HG03095 (cell line): ENCODE measurements at regions not wholly inside any gene's neighbourhood (a gene's known extent, or its start where the extent isn't known, plus 50 kb on each side); places are given as distances from the start of the nearest gene placed in this dataset.
"Not testable (repeated sequence)": the region's sequence is repeated elsewhere in the genome, so short reads cannot be mapped to it uniquely, and the experiment has no call there.

Source experiments
- ATAC-seq: cut with Tn5 transposase; IDR thresholded peaks from one replicate; pipeline ENCODE4 v1.9.1; 2021; ENCODE audit warnings: moderate library complexity; ENCODE audit not compliant: unreplicated experiment

GRCh38 chr3:115384381-115384780 is 237.3 kb upstream of the ZBTB20 start:
- ATAC-seq = no peak

DNA sequence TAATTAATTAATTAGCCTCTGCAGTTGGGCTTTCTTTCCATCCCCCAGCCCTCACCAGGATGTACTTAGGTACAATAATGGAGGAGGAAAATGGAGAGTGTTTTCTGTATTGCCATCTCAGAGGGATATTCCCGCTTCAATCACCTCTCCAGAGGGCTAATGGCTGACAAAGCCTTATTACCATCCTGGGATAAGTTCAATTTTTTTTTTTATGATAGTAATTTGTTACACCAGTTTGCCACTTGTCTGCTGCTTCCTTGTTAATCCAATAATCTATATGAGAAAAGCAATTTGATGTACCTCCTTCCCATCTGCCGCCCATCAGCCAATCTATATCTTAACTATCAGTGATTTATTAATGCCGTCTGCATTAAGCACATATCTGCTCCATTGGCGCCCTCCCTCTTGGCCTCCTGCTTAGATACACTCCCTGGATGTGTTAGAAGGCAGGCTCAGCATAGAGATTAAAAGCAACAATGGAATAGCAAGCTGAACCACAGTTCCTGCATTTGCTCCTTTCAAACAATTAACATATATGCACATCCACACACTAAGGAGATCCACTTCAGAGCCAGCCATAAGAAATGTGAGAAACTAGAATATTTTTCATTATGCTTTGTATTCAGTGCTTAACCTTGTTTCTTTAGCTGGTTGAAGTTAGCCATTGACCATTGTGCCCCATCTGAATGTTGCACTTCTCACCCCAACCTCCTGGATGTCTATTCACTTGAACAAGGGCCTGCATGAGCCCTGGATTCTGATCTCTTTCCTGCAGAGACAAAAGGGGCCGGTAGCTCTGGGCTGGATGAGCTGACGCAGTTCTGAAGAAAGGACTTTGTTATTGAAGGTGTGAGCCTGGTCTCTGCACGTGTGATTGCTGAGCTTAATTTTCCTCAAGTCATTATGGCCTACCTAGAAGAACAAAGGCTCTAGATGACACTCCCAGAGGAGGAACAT is 237.3 kb upstream of the GAP43 start:
- no peak for ATAC-seq

GRCh38 chr3:115388166-115388565 is 235.1 kb upstream of the GAP43 start:
- no peak for ATAC-seq

DNA sequence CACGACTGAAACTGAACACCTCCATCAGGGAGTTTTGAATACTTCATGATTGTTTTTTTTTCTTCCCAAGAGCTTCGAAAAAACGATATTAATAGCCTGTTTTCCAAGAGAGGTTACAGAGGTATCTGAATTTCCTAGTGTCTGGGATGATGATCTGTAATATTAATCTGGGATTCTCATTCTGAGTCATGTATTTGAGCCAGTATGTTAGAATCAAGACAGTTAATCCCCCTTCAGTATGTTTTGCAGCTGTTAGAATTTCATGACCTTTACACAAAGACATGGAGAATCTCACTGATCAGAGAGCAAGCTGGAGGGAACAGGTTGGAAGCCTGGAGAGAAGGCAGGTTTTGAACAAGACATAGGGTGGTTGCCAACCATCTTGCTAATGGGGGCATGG is 234.5 kb upstream of the GAP43 start:
- ATAC-seq = no peak

DNA sequence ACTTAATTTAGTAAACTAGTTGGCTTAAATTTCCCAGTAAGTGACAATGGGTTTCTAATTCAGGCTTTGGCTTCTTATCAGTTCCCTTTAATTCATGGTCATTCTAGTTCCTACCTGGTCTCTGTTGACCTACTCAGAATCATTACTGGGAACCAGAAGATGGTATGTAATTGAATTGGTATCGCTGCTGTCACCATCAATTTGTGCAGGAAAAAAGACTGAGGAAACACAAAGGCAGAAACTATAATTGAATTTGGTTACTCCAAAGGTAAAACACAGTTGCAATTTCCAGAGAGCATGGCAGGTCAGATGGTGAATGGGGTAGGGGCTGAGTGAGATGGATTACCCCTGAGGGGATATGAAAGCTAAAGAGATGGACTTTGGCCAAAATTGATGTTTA is 226.5 kb upstream of the GAP43 start:
- no peak for ATAC-seq

- ATAC-seq = no peak
Observed at GRCh38 chr3:115397433-115397832, 225.9 kb upstream of the GAP43 start.

DNA sequence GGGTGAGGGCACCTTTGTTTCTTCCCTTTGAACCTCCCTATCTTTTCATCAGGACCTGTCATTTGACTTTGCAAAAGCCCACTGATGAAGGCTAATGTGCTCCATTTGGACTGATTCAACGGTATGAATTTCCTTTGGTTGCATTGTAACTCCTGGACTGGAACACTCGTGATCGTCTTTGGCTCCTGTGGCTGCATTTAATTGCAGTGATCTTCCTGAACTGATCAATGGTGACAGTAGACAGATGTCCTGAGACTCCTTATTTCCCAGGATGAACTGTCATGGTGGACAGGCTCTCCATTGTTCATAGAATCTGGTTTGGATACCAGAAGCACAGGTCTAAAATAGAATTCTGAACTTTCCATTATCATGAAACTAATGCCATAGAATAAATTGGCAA is 224.8 kb upstream of the GAP43 start:
- no peak for ATAC-seq

- no peak for ATAC-seq
Observed at GRCh38 chr3:115399750-115400149, 223.6 kb upstream of the GAP43 start.

- no peak for ATAC-seq
Observed at GRCh38 chr3:115401298-115401697, 222.0 kb upstream of the GAP43 start.

DNA sequence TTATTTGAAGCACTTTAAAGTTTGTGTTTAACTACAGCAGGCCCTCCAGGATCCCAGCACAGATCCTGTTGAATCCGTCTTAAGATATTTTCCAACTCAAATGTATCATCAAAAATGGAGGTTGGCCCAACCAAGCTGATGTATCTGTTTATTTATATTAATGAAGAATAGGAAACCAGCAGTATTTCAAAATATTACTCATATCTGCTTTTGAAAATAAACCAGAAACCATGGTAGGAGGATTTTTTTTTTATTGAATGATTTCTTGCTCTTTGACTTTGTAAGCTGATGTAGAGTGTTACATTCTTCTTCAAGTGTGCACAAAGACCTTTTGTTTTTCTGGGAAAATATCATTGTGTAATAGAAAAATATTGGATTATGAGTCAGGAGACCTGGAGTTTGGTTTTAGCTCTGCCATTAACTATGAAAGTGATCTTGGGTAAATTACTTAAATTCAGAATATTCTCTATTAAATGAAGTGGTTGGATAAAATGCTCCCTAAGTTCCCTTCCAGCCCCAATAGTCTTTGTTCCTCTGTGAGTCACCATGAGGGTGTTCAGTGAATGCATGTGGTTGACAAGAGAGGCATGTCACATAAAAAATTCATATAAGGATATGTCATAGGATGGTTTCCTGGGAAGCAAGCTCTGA is 221.3 kb upstream of the GAP43 start:
- ATAC-seq = no peak

GRCh38 chr3:115402651-115403050 is 220.7 kb upstream of the GAP43 start:
- no peak for ATAC-seq

DNA sequence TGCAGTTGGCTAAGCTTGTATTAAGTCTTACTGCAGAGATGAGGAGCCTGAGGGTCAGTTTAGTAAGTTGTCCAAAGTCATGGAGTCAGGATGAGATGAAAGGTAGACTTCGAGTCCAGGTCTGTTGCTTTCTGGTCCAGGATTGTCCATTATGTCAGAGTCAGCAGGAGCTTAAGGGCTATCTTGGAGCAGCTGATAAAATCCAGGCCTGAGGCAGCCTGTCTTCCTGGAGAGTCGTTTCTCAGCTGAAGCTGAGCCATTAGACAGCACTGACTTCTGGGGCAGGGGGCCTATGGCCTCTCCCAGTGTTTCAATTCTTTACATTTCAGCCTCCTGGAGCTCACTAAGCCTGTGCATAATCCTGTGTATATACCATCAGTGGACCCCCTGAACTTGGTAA is 219.5 kb upstream of the GAP43 start:
- ATAC-seq = no peak

DNA sequence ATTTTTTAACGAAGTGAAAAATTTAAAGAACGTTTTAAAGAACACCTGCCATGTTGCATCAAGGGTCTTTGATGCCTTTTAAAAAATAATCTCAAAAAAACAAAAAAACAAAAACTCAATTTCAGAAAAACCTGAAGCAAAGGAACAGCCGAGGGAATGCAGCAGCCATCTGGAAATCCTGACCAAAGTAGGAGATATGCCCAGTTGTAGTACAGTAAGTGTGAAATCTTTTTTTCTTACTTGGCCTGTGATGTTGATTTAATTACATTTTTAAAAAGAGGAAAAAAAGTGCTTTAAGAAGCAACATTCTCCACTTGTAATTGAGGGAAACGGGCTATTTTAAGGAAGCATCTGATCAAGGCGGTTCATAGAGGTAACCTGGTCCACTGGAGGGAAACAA is 213.7 kb upstream of the GAP43 start:
- no peak for ATAC-seq

GRCh38 chr3:115414610-115415009 is 208.7 kb upstream of the GAP43 start:
- ATAC-seq = not testable (repeated sequence)

GRCh38 chr3:115415246-115415996 is 207.9 kb upstream of the GAP43 start:
- ATAC-seq = no peak

DNA sequence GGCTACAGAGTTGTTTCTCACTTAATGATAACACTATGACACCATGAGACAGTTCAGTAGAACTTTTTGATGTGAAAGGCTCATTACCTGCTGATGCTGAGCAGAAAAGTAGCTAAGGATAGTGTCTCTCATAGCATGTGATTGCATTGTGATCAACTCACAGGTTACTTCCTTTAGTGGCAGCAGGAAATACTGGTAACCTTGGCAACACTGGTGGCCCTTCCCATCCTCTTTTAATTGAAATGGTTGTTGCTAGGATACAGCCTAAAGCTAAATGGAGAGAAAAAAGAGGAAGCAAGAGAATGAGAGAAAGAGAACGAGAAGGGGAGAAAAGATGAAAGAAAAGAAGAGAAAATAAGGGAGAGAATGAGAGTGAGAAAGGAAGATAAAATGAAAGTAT is 204.7 kb upstream of the GAP43 start:
- ATAC-seq = no peak

DNA sequence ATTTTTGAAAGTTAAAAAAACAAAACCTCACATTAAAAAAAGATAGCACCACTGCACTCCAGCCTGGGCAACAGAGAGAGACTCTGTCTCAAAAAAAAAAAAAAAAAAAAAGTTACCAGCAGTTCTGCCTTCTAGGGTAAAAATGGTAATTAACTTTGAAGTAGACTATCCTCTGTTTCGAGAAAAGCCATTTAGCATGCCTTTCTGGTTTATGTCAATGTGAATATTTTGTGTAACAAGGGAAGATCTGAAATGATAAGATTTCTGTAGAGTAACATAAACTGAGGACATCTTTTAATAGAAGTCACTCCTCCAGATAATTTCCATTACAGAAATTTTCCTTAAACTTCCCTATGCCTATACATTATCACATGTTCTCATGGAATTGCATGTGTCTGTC is 203.2 kb upstream of the GAP43 start:
- no peak for ATAC-seq

DNA sequence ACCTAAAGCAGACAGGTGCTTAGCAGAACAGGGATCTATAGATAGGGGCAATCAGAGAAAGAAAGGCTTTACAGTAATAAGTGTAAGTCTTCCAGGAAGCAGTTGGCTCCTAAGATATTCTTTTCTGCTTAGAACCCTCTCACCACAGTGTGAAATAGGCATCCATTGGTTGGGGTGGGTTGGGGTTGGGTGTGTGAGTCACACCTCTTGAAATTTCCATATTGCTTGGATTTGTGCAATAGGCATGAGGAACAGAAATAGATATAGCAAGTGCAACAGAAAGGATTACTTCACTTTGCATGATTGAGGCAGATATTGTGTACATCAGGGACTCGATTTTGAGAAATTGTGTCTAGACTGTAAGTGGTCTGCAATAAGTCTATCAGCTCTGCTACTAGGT is 200.1 kb upstream of the GAP43 start:
- no peak for ATAC-seq

DNA sequence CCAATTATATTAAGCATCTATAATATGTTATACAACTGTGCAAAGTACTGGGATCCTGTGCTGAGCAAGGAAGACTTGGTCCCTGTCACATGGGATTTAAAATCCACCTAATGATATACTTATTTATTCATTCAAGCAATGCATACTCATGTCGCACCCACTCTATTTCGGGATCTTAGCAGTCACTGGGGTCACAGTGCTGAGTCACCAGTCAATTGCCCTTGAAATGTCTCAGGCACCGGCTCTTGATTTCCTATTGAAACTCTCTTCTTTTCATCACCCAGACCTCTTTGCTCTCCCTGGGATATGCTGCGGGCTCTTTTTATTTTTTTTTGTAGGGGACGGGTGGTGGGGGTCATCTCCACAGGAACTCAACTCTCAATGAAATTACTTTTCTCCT is 194.5 kb upstream of the GAP43 start:
- no peak for ATAC-seq

- ATAC-seq = no peak
Observed at GRCh38 chr3:115436767-115437301, 186.5 kb upstream of the GAP43 start.

- ATAC-seq = no peak
Observed at GRCh38 chr3:115438799-115439198, 184.5 kb upstream of the GAP43 start.
